ENCODE measurements at regions not wholly inside any gene's neighbourhood (a gene's known extent, or its start where the extent isn't known, plus 50 kb on each side); places are given as distances from the start of the nearest gene placed in this dataset.

DNA sequence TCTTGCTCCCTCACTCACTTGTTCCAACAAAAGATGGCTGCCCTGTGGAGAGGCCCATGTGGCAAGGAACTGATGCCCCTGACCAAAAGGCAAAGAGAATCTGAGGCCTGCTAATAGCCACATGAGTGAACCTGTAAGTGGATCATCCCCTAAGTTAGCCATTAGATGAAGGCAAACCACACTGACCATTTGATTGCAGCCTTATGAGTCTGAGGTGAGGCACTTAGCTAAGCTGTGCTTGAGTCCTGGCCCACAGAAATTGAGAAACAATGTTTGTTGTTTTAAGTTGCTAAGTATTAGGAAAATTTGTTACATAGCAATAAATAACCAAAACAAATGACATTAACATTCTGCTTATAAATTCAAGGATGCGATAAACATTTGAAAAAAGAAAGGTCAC, 100.1 kb upstream of the BET1 start:
- TF ChIP-seq TSHZ2 (CRISPR knock-in tag; IDR thresholded peaks at IDR 0.05) (no peak), SNAI2 (CRISPR knock-in tag; IDR thresholded peaks at IDR 0.05) (no peak), BACH2 (CRISPR knock-in tag; IDR thresholded peaks at IDR 0.05; ENCODE audit: borderline replicate concordance) (no peak), ZFP30 (CRISPR knock-in tag; IDR thresholded peaks at IDR 0.05) (no peak), ZNF70 (CRISPR knock-in tag; IDR thresholded peaks at IDR 0.05) (no peak), ZC3H10 (CRISPR knock-in tag; IDR thresholded peaks at IDR 0.05) (no peak), ZNF8 (CRISPR knock-in tag; IDR thresholded peaks at IDR 0.05) (no peak), RARB (CRISPR knock-in tag; IDR thresholded peaks at IDR 0.05) (no peak), PPARA (CRISPR knock-in tag; IDR thresholded peaks at IDR 0.05; ENCODE audit: borderline replicate concordance) (no peak), ARNTL (CRISPR knock-in tag; IDR thresholded peaks at IDR 0.05; ENCODE audit: borderline replicate concordance, low read depth) (no peak), ZFP3 (CRISPR knock-in tag; IDR thresholded peaks at IDR 0.05) (no peak), ESRRG (CRISPR knock-in tag; IDR thresholded peaks at IDR 0.05) (no peak), ISL1 (CRISPR knock-in tag; IDR thresholded peaks at IDR 0.05) (no peak), CSDC2 (CRISPR knock-in tag; IDR thresholded peaks at IDR 0.05) (no peak), OSR1 (CRISPR knock-in tag; IDR thresholded peaks at IDR 0.05) (no peak), GLIS3 (CRISPR knock-in tag; IDR thresholded peaks at IDR 0.05) (no peak), TCF4 (CRISPR knock-in tag; IDR thresholded peaks at IDR 0.05; ENCODE audit: borderline replicate concordance) (no peak), PATZ1 (CRISPR knock-in tag; IDR thresholded peaks at IDR 0.05; ENCODE audit: borderline replicate concordance) (no peak)
- TF ChIP-seq, protein P1, sequence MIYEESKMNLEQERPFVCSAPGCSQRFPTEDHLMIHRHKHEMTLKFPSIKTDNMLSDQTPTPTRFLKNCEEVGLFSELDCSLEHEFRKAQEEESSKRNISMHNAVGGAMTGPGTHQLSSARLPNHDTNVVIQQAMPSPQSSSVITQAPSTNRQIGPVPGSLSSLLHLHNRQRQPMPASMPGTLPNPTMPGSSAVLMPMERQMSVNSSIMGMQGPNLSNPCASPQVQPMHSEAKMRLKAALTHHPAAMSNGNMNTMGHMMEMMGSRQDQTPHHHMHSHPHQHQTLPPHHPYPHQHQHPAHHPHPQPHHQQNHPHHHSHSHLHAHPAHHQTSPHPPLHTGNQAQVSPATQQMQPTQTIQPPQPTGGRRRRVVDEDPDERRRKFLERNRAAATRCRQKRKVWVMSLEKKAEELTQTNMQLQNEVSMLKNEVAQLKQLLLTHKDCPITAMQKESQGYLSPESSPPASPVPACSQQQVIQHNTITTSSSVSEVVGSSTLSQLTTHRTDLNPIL (CRISPR knock-in tag; IDR thresholded peaks at IDR 0.05; ENCODE audit: low read depth), result no peak
- TF ChIP-seq, protein P2, sequence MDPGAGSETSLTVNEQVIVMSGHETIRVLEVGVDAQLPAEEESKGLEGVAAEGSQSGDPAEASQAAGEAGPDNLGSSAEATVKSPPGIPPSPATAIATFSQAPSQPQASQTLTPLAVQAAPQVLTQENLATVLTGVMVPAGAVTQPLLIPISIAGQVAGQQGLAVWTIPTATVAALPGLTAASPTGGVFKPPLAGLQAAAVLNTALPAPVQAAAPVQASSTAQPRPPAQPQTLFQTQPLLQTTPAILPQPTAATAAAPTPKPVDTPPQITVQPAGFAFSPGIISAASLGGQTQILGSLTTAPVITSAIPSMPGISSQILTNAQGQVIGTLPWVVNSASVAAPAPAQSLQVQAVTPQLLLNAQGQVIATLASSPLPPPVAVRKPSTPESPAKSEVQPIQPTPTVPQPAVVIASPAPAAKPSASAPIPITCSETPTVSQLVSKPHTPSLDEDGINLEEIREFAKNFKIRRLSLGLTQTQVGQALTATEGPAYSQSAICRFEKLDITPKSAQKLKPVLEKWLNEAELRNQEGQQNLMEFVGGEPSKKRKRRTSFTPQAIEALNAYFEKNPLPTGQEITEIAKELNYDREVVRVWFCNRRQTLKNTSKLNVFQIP (CRISPR knock-in tag; IDR thresholded peaks at IDR 0.05; ENCODE audit: borderline replicate concordance, low read depth), result no peak
- no peak for ATAC-seq

DNA sequence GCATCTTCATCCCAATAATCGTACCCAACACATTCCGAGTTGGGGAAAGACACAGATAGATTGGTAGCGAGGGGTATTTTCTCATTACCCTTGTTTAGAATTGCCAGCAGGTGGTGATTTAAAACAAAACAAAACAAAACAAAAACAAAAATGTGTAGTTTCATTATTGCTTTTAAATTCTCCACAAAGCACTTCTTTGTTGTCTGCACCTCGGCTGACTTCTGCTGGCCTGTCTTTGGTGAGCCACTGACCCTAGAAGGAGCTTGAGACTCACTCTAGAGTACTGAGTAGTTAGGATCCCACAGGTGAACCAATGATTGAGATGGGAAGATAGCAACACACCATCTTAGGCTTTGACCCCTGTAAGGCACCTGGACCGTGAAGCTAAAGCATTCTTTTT, 105.4 kb upstream of the BET1 start:
- ATAC-seq, result no peak
- TF ChIP-seq ZFP3 (CRISPR knock-in tag; IDR thresholded peaks at IDR 0.05) (no peak), ISL1 (CRISPR knock-in tag; IDR thresholded peaks at IDR 0.05) (no peak), TSHZ2 (CRISPR knock-in tag; IDR thresholded peaks at IDR 0.05) (no peak), ZFP30 (CRISPR knock-in tag; IDR thresholded peaks at IDR 0.05) (no peak), PPARA (CRISPR knock-in tag; IDR thresholded peaks at IDR 0.05; ENCODE audit: borderline replicate concordance) (no peak), ZNF8 (CRISPR knock-in tag; IDR thresholded peaks at IDR 0.05) (no peak), SNAI2 (CRISPR knock-in tag; IDR thresholded peaks at IDR 0.05) (no peak), ZC3H10 (CRISPR knock-in tag; IDR thresholded peaks at IDR 0.05) (no peak)
- TF ChIP-seq, protein P1 (CRISPR knock-in tag; IDR thresholded peaks at IDR 0.05; ENCODE audit: low read depth), result no peak

Measured in SK-N-SH treated with all-trans-retinoic acid at 6 μM for 48 hours (cell line).